Esophagus (tissue), 2 donors: ENCODE measurements at regions not wholly inside any gene's neighbourhood (a gene's known extent, or its start where the extent isn't known, plus 50 kb on each side); places are given as distances from the start of the nearest gene placed in this dataset.
"Not testable (repeated sequence)": the region's sequence is repeated elsewhere in the genome, so short reads cannot be mapped to it uniquely, and the experiment has no call there.

Source experiments
- H3K27ac ChIP-seq, 2 donors: one replicate each; pipeline ENCODE4 v1.5.1; 2013; ENCODE audit warnings: low read depth in 2 of 2, mild to moderate bottlenecking in 2 of 2, inconsistent platforms in 1 of 2, low read length in 1 of 2, moderate library complexity in 1 of 2
- H3K27me3 ChIP-seq, 2 donors: one replicate each; pipeline ENCODE4 v1.6.1; 2013; ENCODE audit warnings: low read length in 2 of 2, control low read depth in 1 of 2, mild to moderate bottlenecking in 1 of 2; ENCODE audit not compliant: insufficient read depth in 2 of 2, control insufficient read depth in 1 of 2
- H3K36me3 ChIP-seq, 2 donors: one replicate each; pipeline ENCODE4 v1.6.1; 2013; ENCODE audit warnings: low read length in 1 of 2; ENCODE audit not compliant: control insufficient read depth in 2 of 2, insufficient read depth in 2 of 2
- H3K4me1 ChIP-seq, 2 donors: one replicate each; pipeline ENCODE4 v1.6.1; 2013; ENCODE audit warnings: low read length in 1 of 2; ENCODE audit not compliant: control insufficient read depth in 2 of 2, insufficient read depth in 2 of 2
- H3K4me3 ChIP-seq, 2 donors: one replicate each; pipeline ENCODE4 v1.5.1; 2013; ENCODE audit warnings: low read length in 2 of 2, mild to moderate bottlenecking in 2 of 2, low read depth in 1 of 2, moderate library complexity in 1 of 2
- H3K9me3 ChIP-seq, 2 donors: one replicate each; pipeline ENCODE4 v1.6.1; 2013; ENCODE audit warnings: mild to moderate bottlenecking in 2 of 2, low read depth in 1 of 2, low read length in 1 of 2, moderate library complexity in 1 of 2; ENCODE audit not compliant: control insufficient read depth in 2 of 2, insufficient read depth in 1 of 2
- WGBS, 2 donors: extraction: QIAGEN DNeasy Blood & Tissue Kit; methylation state at CpG; one replicate each; pipeline ENCODE4 v1.1.7; 2013; 5-methylcytosine and 5-hydroxymethylcytosine counted together
- donor health status: healthy with polysubstance abuse.
- donor health status: Bipolar disorder and iron deficiency.

DNA sequence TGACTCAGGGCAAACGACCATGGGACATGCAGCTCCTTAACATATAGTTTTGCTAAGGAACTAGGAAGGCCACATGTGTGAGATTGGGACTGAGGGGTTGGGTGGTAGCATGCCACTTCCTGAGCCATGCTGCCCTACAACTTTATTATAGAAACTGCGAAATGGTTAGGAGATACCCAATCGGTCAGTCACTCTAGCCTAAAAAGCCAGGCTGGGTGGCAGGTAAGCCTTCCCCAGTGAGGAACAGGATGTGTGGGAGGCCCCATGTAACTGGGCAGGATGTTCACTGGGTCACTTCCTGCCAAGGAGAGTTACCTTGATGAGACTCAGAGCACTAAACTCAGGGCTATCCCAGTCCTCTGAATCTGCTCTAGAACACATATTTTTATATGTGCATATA, 123.5 kb downstream of the MAP3K7 start:
- Histone ChIP-seq H3K27ac (no peak overlapping the region), H3K36me3 (no peaks in the 10 kb centered on the region), H3K27me3 (no peaks in the 10 kb centered on the region), H3K4me3 (no peak overlapping the region), H3K9me3 (no peaks in the 10 kb centered on the region), H3K4me1 (peaks cover 0 to 6% of the 10 kb centered on the region in 2 donors)
- 78 to 82% methylated on average over 3 of the region's 3 CpGs for WGBS, 2 donors

DNA sequence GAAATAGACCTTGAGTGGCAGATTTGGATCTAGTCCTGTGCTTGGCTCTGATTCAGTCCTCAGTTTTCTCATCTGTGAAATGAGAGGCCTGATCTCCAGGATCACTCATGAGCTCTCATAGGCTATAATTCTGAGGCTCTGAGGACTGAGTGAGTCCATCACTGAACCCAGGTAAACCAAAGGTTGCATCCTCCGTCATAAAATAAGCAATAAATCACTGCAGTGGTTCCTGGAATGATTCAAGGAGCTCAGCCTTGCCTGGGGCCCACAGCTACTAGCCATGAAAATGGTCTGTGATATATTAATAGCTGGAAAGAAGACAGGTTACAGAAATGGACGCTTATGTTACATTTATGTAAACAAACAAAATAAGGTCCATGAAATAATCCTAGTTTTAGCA, 124.8 kb downstream of the MAP3K7 start:
- Histone ChIP-seq H3K27me3 (no peaks in the 10 kb centered on the region), H3K27ac (no peak overlapping the region), H3K4me3 (no peak overlapping the region), H3K36me3 (no peaks in the 10 kb centered on the region), H3K9me3 (no peaks in the 10 kb centered on the region), H3K4me1 (peaks cover 0 to 6% of the 10 kb centered on the region in 2 donors)
- WGBS, 2 donors: 80% methylated on average over 2 of the region's 2 CpGs

DNA sequence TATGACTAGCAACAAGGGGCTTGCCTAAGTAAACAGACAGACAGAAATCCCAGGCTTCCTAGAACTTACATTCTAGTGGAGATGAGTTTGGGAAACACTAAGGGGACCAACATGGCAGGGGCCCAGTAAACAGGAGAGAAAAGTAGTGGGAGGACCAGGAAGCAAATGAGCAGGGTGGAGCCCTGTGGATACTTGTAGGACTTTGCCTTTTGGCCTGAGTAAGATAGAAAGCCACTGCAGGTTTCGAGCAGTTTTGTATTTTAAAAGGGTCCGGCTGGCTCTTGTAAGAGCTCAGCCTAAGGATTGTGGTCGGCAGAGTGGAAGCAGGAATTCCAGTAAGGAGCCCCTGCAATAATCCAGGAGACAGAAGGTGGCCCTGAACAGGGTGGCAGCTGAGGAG, 125.5 kb downstream of the MAP3K7 start:
- Histone ChIP-seq H3K36me3 (no peaks in the 10 kb centered on the region), H3K27ac (no peak overlapping the region), H3K4me1 (peaks cover 0 to 6% of the 10 kb centered on the region in 2 donors), H3K4me3 (no peak overlapping the region), H3K27me3 (no peaks in the 10 kb centered on the region), H3K9me3 (no peaks in the 10 kb centered on the region)
- 85 to 93% methylated on average over 3 of the region's 3 CpGs for WGBS, 2 donors

DNA sequence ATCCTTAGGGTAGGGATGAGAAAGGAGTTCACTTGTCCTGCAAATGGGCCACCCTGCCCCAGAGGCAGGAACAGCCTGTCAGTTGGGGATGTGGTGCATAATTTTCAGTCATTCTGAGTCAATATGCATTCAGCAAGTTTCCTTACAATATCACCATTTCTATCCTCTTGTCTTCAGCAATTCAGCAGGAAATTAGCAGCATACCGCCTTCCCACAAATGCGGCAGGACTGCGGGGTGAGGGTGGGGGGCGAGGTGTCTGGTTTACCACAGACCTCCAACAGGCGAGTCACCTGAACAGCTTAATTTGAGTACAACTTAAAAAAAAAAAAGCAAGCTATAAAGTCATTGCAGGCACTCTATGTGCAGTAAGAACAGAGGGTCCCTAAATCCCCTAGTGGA, 126.8 kb downstream of the MAP3K7 start:
- 80 to 85% methylated on average over 5 of the region's 5 CpGs for WGBS, 2 donors
- Histone ChIP-seq H3K9me3 (no peaks in the 10 kb centered on the region), H3K4me1 (peaks cover 0 to 6% of the 10 kb centered on the region in 2 donors), H3K4me3 (no peak overlapping the region), H3K27ac (no peak overlapping the region), H3K27me3 (no peaks in the 10 kb centered on the region), H3K36me3 (no peaks in the 10 kb centered on the region)

DNA sequence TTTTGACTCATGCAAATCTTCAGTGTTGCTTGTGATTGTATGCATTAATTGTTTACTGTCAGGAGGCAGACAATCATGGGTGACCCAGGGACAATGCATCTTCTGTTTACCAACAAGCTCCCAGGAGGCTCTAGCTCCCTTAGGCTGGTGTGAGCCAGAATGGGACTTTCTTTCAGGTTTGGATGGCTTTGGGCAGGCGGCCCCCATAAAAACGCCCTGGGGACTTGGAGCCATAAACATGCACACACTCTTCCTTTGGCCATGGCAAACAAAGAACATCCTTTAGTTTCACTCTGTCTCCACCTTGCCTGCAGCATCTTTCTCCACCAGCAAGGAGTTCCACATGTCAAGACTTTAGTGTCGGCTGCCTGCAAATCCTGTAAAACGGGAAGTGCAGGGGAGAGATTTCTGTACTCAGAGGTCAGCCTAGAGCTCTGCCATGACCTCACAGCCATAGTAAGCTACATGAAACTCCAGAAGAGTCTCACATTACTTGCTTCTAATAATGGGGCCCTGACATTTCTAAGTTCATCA, 127.6 kb downstream of the MAP3K7 start:
- no peaks in the 10 kb centered on the region for H3K27me3 ChIP-seq
- no peaks in the 10 kb centered on the region for H3K36me3 ChIP-seq
- no peaks in the 10 kb centered on the region for H3K9me3 ChIP-seq
- no peak overlapping the region for H3K4me3 ChIP-seq
- 45 to 54% methylated on average over 4 of the region's 4 CpGs for WGBS, 2 donors
- H3K4me1 ChIP-seq: peaks cover 0 to 6% of the 10 kb centered on the region in 2 donors
- H3K27ac ChIP-seq: no peak overlapping the region

DNA sequence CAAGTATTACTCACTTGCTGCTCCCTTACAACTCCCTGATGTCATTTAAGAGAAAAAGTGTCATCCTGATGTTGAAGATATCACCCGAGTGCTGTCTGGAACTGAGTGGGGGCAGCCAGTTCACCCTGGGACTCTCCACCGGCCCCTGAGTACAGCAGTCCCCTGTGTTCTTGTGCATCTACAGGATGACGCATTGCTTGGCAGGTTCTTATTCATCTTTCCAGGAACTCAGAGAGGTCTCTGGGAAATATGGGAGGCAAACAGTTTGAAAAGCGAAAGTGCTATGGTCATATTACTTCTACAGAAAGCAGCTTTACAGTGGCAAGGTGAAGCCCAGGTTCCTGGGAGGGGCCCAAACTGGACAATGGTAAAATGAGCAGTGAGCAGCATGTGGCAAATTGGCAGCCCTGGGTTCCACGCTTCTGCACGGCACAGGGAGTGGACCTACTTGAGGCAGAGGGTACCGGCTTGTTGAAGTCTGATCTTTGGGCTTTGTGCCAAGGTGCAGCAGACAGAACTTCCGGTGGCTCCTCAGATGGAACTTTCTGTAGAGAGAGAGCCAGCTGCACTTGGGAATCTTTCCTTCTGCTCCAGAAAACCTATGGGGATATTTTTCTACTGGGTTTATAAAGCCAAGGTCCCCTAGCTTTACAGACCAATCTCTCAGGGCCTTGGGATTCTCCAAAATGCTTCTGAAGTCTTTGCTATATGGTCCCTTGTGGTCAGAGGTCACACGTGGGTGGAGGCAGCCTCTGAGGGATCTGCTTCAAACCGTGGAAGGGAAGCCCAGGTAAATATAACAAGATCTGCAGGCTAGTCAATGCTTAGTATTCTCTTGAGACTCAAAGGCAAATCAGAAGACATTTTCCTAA, 128.3 kb downstream of the MAP3K7 start:
- Histone ChIP-seq H3K9me3 (no peaks in the 10 kb centered on the region), H3K27ac (peak overlapping the region in 1 of 2 donors; percentile 28), H3K4me1 (peaks cover 0 to 6% of the 10 kb centered on the region in 2 donors), H3K4me3 (no peak overlapping the region), H3K36me3 (no peaks in the 10 kb centered on the region), H3K27me3 (no peaks in the 10 kb centered on the region)
- WGBS, 2 donors: 46 to 47% methylated on average over 10 of the region's 10 CpGs

DNA sequence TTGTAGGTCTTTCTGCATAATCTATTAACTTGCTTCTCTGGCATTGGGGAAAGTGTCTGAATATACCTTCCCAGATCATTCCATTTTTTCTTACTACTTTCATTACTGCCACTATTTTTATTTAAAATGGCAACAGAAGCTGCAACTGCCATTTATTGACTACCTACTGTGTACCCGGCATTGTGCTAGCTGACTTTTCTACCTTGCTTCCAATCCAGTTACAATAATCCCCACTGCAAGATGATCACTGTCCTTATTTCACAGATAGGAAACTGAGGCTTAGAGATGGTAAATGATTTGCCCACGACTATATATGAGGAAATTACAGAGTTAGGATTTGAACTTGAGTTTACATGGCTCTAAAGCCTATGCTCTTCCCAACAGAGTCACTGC, 129.0 kb downstream of the MAP3K7 start:
- H3K36me3 ChIP-seq: no peaks in the 10 kb centered on the region
- H3K4me1 ChIP-seq: peaks cover 0 to 6% of the 10 kb centered on the region in 2 donors
- H3K27ac ChIP-seq: no peak overlapping the region
- no peak overlapping the region for H3K4me3 ChIP-seq
- H3K9me3 ChIP-seq: no peaks in the 10 kb centered on the region
- H3K27me3 ChIP-seq: no peaks in the 10 kb centered on the region
- 86% methylated on average over 2 of the region's 2 CpGs for WGBS, 2 donors

DNA sequence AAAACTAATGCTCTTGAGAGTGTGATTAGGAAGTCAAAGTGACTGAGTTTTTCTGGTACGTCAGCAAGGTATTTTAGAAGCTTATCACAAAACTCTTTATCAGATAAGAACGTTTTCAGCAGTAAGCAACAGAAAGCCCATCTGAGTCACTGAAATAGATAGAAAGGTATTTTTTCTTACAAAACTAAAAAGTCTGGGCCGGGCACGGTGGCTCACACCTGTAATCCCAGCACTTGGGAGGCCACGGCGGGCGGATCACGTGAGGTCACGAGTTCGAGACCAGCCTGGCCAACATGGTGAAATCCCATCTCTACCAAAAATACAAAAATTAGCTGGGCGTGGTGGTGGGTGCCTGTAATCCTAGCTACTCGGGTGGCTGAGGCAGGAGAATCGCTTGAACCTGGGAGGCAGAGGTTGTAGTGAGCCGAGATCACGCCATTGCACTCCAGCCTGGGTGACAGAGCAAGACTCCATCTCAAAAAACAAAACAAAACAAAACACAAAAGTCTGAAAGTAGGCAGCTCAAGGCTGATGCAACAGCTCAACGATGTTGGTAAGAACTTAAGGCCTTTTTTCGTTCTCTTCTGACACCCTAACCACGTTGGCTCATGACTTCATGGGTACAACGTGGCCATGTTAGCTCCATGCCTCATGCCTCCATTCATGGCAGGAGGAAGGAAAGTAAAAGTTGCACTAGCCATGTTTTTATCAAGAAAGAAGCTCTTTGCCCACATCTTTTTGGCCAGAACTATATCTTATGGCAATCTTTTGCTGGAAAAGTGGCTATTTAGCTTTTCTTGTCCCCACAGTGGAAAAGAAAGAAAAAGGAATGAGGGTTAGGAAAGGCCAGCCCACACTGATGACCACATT, 129.6 kb downstream of the MAP3K7 start:
- 89 to 91% methylated on average over 19 of the region's 19 CpGs for WGBS, 2 donors
- H3K27ac ChIP-seq, H3K9me3 ChIP-seq, H3K27me3 ChIP-seq, H3K36me3 ChIP-seq, H3K4me1 ChIP-seq, H3K4me3 ChIP-seq: not testable (repeated sequence)

DNA sequence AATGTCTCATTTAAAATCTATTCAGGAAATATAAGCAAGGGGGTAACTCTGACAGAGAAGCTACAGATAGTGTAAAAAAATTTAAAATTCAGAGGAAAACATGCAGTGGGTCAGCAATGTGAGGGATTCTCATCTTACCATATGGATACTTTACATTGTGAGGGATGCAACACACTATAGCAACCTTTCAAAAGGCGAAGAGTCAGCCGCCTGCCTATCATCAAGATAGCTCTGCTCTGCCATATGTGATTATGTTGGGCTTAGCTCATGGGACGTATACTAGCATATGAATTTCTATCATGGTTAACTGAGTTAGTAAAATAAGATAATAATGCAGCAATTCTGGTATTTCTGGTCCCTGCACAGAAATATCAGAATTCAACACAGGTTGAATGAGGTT, 130.9 kb downstream of the MAP3K7 start:
- no peak overlapping the region for H3K4me3 ChIP-seq
- H3K9me3 ChIP-seq: no peaks in the 10 kb centered on the region
- no peaks in the 10 kb centered on the region for H3K27me3 ChIP-seq
- H3K4me1 ChIP-seq: peaks cover 0 to 6% of the 10 kb centered on the region in 2 donors
- H3K27ac ChIP-seq: no peak overlapping the region
- WGBS, 2 donors: 78 to 84% methylated on average over 3 of the region's 3 CpGs
- no peaks in the 10 kb centered on the region for H3K36me3 ChIP-seq
